ENCODE measurements at regions not wholly inside any gene's neighbourhood (a gene's known extent, or its start where the extent isn't known, plus 50 kb on each side); places are given as distances from the start of the nearest gene placed in this dataset.

GRCh38 chr6:125367036-125367782 lies 65.4 kb upstream of the HDDC2 start:
- no peaks in the 10 kb centered on the region for H4K20me1 ChIP-seq (ENCODE audit: insufficient read depth, low read length)
- no peaks in the 10 kb centered on the region for H3K27me3 ChIP-seq (ENCODE audit: low read depth, low read length)
- no peaks in the 10 kb centered on the region for H3K9me3 ChIP-seq (ENCODE audit: insufficient read depth, low read length)
- no peaks in the 10 kb centered on the region for H3K79me2 ChIP-seq (ENCODE audit: low read length)
- TF ChIP-seq EZH2phosphoT487 (IDR thresholded peaks at IDR 0.05; ENCODE audit: low read depth) (no peak), CTCF (IDR thresholded peaks at IDR 0.05; ENCODE audit: low read depth, low read length) (no peak)
- no peak overlapping the region for H3K27ac ChIP-seq (ENCODE audit: low read length)
- no peak overlapping the region for H3K9ac ChIP-seq (ENCODE audit: low read length)
- no peak overlapping the region for H2AFZ ChIP-seq (ENCODE audit: low read depth, low read length)
- H3K4me3 ChIP-seq (ENCODE audit: low read length), result no peak overlapping the region
- no peaks in the 10 kb centered on the region for H3K36me3 ChIP-seq (replicated peaks; ENCODE audit: low read depth, low read length)
- H3K4me1 ChIP-seq (ENCODE audit: low read length), result no peaks in the 10 kb centered on the region
- no peak overlapping the region for H3K4me2 ChIP-seq (ENCODE audit: low read length)

DNA sequence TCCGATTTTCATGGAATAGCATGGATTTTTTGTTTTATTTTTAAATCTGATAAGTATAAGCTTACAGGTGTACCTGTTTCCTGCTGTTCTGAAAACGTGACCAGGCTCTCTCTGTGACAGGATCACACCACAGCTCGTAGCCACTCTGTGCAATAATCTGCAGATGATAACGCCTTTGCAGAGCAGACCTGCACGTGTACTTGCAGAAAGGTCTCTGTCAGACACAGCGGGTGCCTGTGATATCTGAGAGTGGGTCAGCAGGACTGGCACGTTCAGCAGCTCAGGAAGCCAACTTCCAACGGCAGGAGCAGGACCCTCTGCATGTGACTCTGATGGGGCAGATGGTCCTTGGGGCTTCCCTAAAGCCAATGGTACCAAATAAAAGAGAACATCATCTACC lies 68.6 kb upstream of the HDDC2 start:
- Histone ChIP-seq H3K27ac (ENCODE audit: low read length) (no peak overlapping the region), H3K4me1 (ENCODE audit: low read length) (no peaks in the 10 kb centered on the region), H2AFZ (ENCODE audit: low read depth, low read length) (no peak overlapping the region), H3K9ac (ENCODE audit: low read length) (no peak overlapping the region), H4K20me1 (ENCODE audit: insufficient read depth, low read length) (no peaks in the 10 kb centered on the region), H3K27me3 (ENCODE audit: low read depth, low read length) (no peaks in the 10 kb centered on the region), H3K4me2 (ENCODE audit: low read length) (no peak overlapping the region), H3K9me3 (ENCODE audit: insufficient read depth, low read length) (no peaks in the 10 kb centered on the region), H3K36me3 (replicated peaks; ENCODE audit: low read depth, low read length) (no peaks in the 10 kb centered on the region), H3K79me2 (ENCODE audit: low read length) (no peaks in the 10 kb centered on the region), H3K4me3 (ENCODE audit: low read length) (no peak overlapping the region)
- TF ChIP-seq EZH2phosphoT487 (IDR thresholded peaks at IDR 0.05; ENCODE audit: low read depth) (no peak), CTCF (IDR thresholded peaks at IDR 0.05; ENCODE audit: low read depth, low read length) (no peak)

DNA sequence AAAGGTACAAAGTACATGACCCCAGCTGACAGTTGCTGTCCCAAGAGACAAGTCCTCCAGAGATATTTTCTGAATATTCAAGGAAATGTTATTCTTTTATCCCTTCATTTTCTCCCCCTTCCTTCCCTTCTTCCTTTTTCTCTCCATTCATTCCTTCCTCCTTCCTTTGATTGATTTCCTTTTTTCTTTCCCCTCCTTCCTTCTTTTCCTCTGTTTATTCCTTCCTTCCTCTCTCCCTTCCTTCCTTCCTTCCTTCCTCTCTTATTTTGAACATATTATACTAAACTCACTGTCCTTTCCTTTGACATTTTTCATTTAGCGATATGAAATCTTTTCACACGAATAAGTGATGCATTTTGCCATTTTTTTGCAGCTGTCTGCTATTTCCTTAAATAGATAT lies 73.2 kb upstream of the HDDC2 start:
- Histone ChIP-seq H3K27me3 (ENCODE audit: low read depth, low read length) (0 out of 2 replicates have a peak, but pooled peaks cover 7% of the 10 kb centered on the region), H3K4me1 (ENCODE audit: low read length) (peaks cover 7% of the 10 kb centered on the region), H3K4me2 (ENCODE audit: low read length) (no peak overlapping the region), H3K4me3 (ENCODE audit: low read length) (no peak overlapping the region), H4K20me1 (ENCODE audit: insufficient read depth, low read length) (no peaks in the 10 kb centered on the region), H3K36me3 (replicated peaks; ENCODE audit: low read depth, low read length) (no peaks in the 10 kb centered on the region), H3K9me3 (ENCODE audit: insufficient read depth, low read length) (no peaks in the 10 kb centered on the region), H3K79me2 (ENCODE audit: low read length) (no peaks in the 10 kb centered on the region), H3K9ac (ENCODE audit: low read length) (no peak overlapping the region), H3K27ac (ENCODE audit: low read length) (no peak overlapping the region), H2AFZ (ENCODE audit: low read depth, low read length) (no peak overlapping the region)
- TF ChIP-seq EZH2phosphoT487 (IDR thresholded peaks at IDR 0.05; ENCODE audit: low read depth), result no peak
- TF ChIP-seq CTCF (IDR thresholded peaks at IDR 0.05; ENCODE audit: low read depth, low read length), result no peak

- H3K4me1 ChIP-seq (ENCODE audit: low read length), result peaks cover 7% of the 10 kb centered on the region
- H4K20me1 ChIP-seq (ENCODE audit: insufficient read depth, low read length), result no peaks in the 10 kb centered on the region
- H3K9ac ChIP-seq (ENCODE audit: low read length), result no peak overlapping the region
- H3K79me2 ChIP-seq (ENCODE audit: low read length), result no peaks in the 10 kb centered on the region
- 0 out of 2 replicates have a peak, but pooled peaks cover 7% of the 10 kb centered on the region for H3K27me3 ChIP-seq (ENCODE audit: low read depth, low read length)
- no peak overlapping the region for H3K4me2 ChIP-seq (ENCODE audit: low read length)
- H3K36me3 ChIP-seq (replicated peaks; ENCODE audit: low read depth, low read length), result no peaks in the 10 kb centered on the region
- H2AFZ ChIP-seq (ENCODE audit: low read depth, low read length), result no peak overlapping the region
- no peak for TF ChIP-seq CTCF (IDR thresholded peaks at IDR 0.05; ENCODE audit: low read depth, low read length)
- no peak for TF ChIP-seq EZH2phosphoT487 (IDR thresholded peaks at IDR 0.05; ENCODE audit: low read depth)
- H3K9me3 ChIP-seq (ENCODE audit: insufficient read depth, low read length), result no peaks in the 10 kb centered on the region
- no peak overlapping the region for H3K4me3 ChIP-seq (ENCODE audit: low read length)
- H3K27ac ChIP-seq (ENCODE audit: low read length), result no peak overlapping the region
Measured at GRCh38 chr6:125375821-125376220, 74.1 kb upstream of the HDDC2 start.

Data from OCI-LY3 (cell line).